ENCODE measurements at regions not wholly inside any gene's neighbourhood (a gene's known extent, or its start where the extent isn't known, plus 50 kb on each side); places are given as distances from the start of the nearest gene placed in this dataset.

DNA sequence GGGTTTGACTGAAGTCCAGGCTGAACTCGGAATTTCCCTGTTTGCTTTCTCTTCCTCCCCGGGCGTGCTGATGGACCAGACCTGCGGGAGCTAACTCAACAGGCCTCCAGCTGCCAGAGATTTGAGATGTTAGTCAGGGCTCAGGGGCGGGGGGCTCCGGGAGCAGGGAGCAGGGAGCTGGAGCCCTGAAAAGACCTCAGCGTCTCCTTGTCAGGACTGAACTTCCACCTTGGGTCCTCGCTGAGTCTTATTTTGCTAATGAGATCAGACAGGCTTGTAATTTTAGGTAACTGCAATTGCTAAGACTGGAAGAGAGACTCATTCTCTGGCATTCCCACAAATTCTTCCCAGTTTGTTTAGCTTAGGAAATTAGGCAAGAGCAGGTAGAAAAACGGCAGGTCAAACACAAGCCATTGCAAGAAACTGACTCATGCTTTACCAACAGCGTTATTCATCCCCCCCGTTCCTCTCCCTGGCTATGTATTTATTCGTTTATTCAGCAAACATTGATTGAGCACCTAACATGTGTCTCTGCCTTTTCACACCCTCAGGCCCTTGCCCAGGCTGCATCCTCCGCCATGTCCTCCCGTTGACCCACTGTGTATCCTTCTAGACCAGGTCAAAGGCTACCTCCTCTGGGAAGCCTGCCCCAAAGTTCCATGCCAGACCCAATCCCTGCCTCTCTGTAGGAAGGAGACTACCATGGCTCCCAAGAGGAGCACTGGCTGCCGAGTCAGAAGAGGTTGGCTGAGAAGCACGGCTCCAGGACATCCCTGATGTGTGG is 80.4 kb upstream of the DIO3 start:
- peaks cover 31% of the 10 kb centered on the region for H3K27me3 Mint-ChIP-seq (ENCODE audit: low read depth, unreplicated experiment)
- no peak for FAIRE-seq
- H3K9ac ChIP-seq (ENCODE audit: low read length): peak overlapping the region; percentile 7
- H3K27me3 ChIP-seq (ENCODE audit: insufficient read depth, low read length): no peaks in the 10 kb centered on the region
- H3K4me3 ChIP-seq (ENCODE audit: insufficient read depth, low read depth, low read length): no peak overlapping the region
- H3K36me3 Mint-ChIP-seq (ENCODE audit: low read depth, unreplicated experiment): no peaks in the 10 kb centered on the region
- H3K27ac ChIP-seq (ENCODE audit: low read depth, low read length): no peak overlapping the region
- no peak for TF ChIP-seq CTCF (IDR thresholded peaks at IDR 0.05; ENCODE audit: insufficient read depth, low read depth, low read length)
- TF ChIP-seq EZH2 (IDR thresholded peaks at IDR 0.05; ENCODE audit: insufficient read depth, low read length): no peak
- H2AFZ ChIP-seq (ENCODE audit: low read depth, low read length): peak overlapping the region; percentile 17
- H3K9me3 ChIP-seq (ENCODE audit: insufficient read depth, low read depth, low read length): peaks cover 2% of the 10 kb centered on the region
- peaks cover 6% of the 10 kb centered on the region for H3K4me1 Mint-ChIP-seq (ENCODE audit: low read depth, unreplicated experiment)
- peak overlapping the region; percentile 61 for H3K4me2 ChIP-seq (ENCODE audit: low read length)
- no peaks in the 10 kb centered on the region for H3K36me3 ChIP-seq (ENCODE audit: insufficient read depth, low read length)
- peak; percentile 91 for DNase-seq (ENCODE audit: low read depth)
- peaks cover 7% of the 10 kb centered on the region for H3K4me1 ChIP-seq (ENCODE audit: insufficient read depth, low read length)
- no peak overlapping the region for H3K4me3 Mint-ChIP-seq (ENCODE audit: unreplicated experiment)
- no peaks in the 10 kb centered on the region for H4K20me1 ChIP-seq (ENCODE audit: insufficient read depth, low read length)
- no peak overlapping the region for H3K27ac Mint-ChIP-seq (ENCODE audit: unreplicated experiment)
- no peaks in the 10 kb centered on the region for H3K79me2 ChIP-seq (ENCODE audit: insufficient read depth, low read length)
- H3K9me3 Mint-ChIP-seq (ENCODE audit: unreplicated experiment): peaks cover 9% of the 10 kb centered on the region

DNA sequence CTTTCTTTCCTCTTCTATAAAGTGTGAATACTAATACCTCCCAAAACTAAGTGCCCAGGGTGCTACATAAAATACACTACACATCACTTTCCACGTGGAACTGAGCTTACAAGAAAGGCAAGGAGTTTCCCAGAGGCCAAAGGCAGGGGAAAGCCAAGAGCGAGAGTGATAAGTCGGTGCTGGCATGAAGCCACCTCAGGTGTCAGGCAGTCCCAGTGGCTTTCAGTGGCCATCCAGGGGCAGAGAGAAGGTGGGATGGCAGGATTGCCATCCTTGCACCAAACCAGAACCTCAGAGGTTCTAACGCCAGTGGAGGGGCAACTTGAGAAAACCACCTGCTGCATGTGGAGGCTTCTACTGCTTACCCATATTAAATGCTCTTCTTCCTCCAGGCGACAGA is 79.7 kb upstream of the DIO3 start:
- no peak overlapping the region for H3K9ac ChIP-seq (ENCODE audit: low read length)

More for the DNA sequence above, 79.7 kb upstream of the DIO3 start:
- H3K4me3 Mint-ChIP-seq (ENCODE audit: unreplicated experiment): no peak overlapping the region
- no peak overlapping the region for H2AFZ ChIP-seq (ENCODE audit: low read depth, low read length)
- FAIRE-seq (no peak), DNase-seq (ENCODE audit: low read depth) (no peak)
- H3K4me1 ChIP-seq (ENCODE audit: insufficient read depth, low read length): peaks cover 7% of the 10 kb centered on the region
- H3K27ac Mint-ChIP-seq (ENCODE audit: unreplicated experiment): no peak overlapping the region
- H4K20me1 ChIP-seq (ENCODE audit: insufficient read depth, low read length): no peaks in the 10 kb centered on the region
- H3K9me3 Mint-ChIP-seq (ENCODE audit: unreplicated experiment): peaks cover 9% of the 10 kb centered on the region
- no peak overlapping the region for H3K4me2 ChIP-seq (ENCODE audit: low read length)
- peaks cover 6% of the 10 kb centered on the region for H3K4me1 Mint-ChIP-seq (ENCODE audit: low read depth, unreplicated experiment)
- H3K9me3 ChIP-seq (ENCODE audit: insufficient read depth, low read depth, low read length): peaks cover 2% of the 10 kb centered on the region
- H3K27me3 Mint-ChIP-seq (ENCODE audit: low read depth, unreplicated experiment): peaks cover 31% of the 10 kb centered on the region
- H3K79me2 ChIP-seq (ENCODE audit: insufficient read depth, low read length): no peaks in the 10 kb centered on the region
- H3K27ac ChIP-seq (ENCODE audit: low read depth, low read length): no peak overlapping the region
- H3K27me3 ChIP-seq (ENCODE audit: insufficient read depth, low read length): no peaks in the 10 kb centered on the region
- H3K36me3 ChIP-seq (ENCODE audit: insufficient read depth, low read length): no peaks in the 10 kb centered on the region
- TF ChIP-seq CTCF (IDR thresholded peaks at IDR 0.05; ENCODE audit: insufficient read depth, low read depth, low read length) (no peak), EZH2 (IDR thresholded peaks at IDR 0.05; ENCODE audit: insufficient read depth, low read length) (no peak)
- no peaks in the 10 kb centered on the region for H3K36me3 Mint-ChIP-seq (ENCODE audit: low read depth, unreplicated experiment)
- H3K4me3 ChIP-seq (ENCODE audit: insufficient read depth, low read depth, low read length): no peak overlapping the region

Data from astrocyte (in vitro differentiated cells and primary cell).